OCI-LY1 (cell line): ENCODE measurements at regions not wholly inside any gene's neighbourhood (a gene's known extent, or its start where the extent isn't known, plus 50 kb on each side); places are given as distances from the start of the nearest gene placed in this dataset.

Source experiments
- CTCF ChIP-seq: fragments of 200-600 bp; sonication (generic), shearing (Covaris generic); IDR thresholded peaks from 2 replicates; pipeline ENCODE4 v1.5.1; 2017; ENCODE audit warnings: mild to moderate bottlenecking, antibody characterized with exemption, low read length, moderate library complexity, mixed read lengths
- EZH2 ChIP-seq: fragments of 200-600 bp; sonication (generic), shearing (Covaris generic); IDR thresholded peaks from 2 replicates; pipeline ENCODE4 v1.8.0; 2017; ENCODE audit warnings: borderline replicate concordance, mixed run types, mild to moderate bottlenecking, antibody characterized with exemption, low read length, moderate library complexity, mixed read lengths

- no peak for TF ChIP-seq CTCF
- TF ChIP-seq EZH2 = no peak
These were observed 1413.5 kb upstream of the RAG2 start for GRCh38 chr11:38011496-38011895.
